Testis (tissue), 2 donors: ENCODE measurements at regions not wholly inside any gene's neighbourhood (a gene's known extent, or its start where the extent isn't known, plus 50 kb on each side); places are given as distances from the start of the nearest gene placed in this dataset.
"Not testable (repeated sequence)": the region's sequence is repeated elsewhere in the genome, so short reads cannot be mapped to it uniquely, and the experiment has no call there.

Experiments
- DNase-seq: peaks from one replicate; pipeline ENCODE4 v3.0.0-alpha.2; 2019
- H3K27ac ChIP-seq, 2 donors: fragments of 200-600 bp; sonication (generic); one replicate each; pipeline ENCODE4 v1.5.1; 2019
- H3K27me3 ChIP-seq: fragments of 200-600 bp; sonication (generic); one replicate; pipeline ENCODE4 v1.5.1; 2019
- H3K36me3 ChIP-seq: fragments of 200-600 bp; sonication (generic); one replicate; pipeline ENCODE4 v1.5.1; 2017; ENCODE audit warnings: low read depth; ENCODE audit errors: missing control alignments
- H3K4me1 ChIP-seq: fragments of 200-600 bp; sonication (generic); one replicate; pipeline ENCODE4 v1.5.1; 2019
- H3K4me3 ChIP-seq, 2 donors: fragments of 200-600 bp; sonication (generic); one replicate each; pipeline ENCODE4 v1.5.1; 2017 to 2019
- H3K9me3 ChIP-seq: fragments of 200-600 bp; sonication (generic); one replicate; pipeline ENCODE4 v1.5.1; 2017
- CTCF ChIP-seq, 3 experiments: fragments of 450-650 bp in 2 of 3; fragments of 200-600 bp in 1 of 3; sonication (generic) in 1 of 3; IDR thresholded peaks; one replicate each; pipeline ENCODE4 v1.5.1; 2016 to 2019; ENCODE audit warnings: antibody characterized with exemption in 3 of 3, mild to moderate bottlenecking in 2 of 3, moderate library complexity in 1 of 3
- POLR2A ChIP-seq: fragments of 450-650 bp; IDR thresholded peaks from one replicate; pipeline ENCODE4 v1.6.1; 2017; ENCODE audit warnings: antibody characterized with exemption, mild to moderate bottlenecking, moderate library complexity
- WGBS, 2 donors: methylation state at CpG; one replicate each; pipeline ENCODE4 v1.1.5; 2018; 5-methylcytosine and 5-hydroxymethylcytosine counted together
- intact Hi-C: fragments of 100-400 bp; cut with DNase I; formaldehyde crosslinking; loops from one replicate; pipeline ENCODE4 v1.15.1; 2023; ENCODE audit warnings: low total_unique reads

- TF ChIP-seq CTCF (IDR thresholded peaks at IDR 0.05) (no peak), POLR2A (no peak)
- H3K9me3 ChIP-seq, result no peaks in the 10 kb centered on the region
- H3K27ac ChIP-seq, result no peak overlapping the region
- H3K4me3 ChIP-seq, result no peak overlapping the region
- H3K36me3 ChIP-seq, result no peaks in the 10 kb centered on the region
- no peaks in the 10 kb centered on the region for H3K4me1 ChIP-seq
- WGBS, 2 donors, result 95 to 98% methylated on average over 1 of the region's 1 CpG
- H3K27me3 ChIP-seq, result no peaks in the 10 kb centered on the region
- intact Hi-C loops, result no loop called here
- DNase-seq, result no peak
Measured at GRCh38 chr1:65640046-65640445, 152.6 kb upstream of the PDE4B start.

DNA sequence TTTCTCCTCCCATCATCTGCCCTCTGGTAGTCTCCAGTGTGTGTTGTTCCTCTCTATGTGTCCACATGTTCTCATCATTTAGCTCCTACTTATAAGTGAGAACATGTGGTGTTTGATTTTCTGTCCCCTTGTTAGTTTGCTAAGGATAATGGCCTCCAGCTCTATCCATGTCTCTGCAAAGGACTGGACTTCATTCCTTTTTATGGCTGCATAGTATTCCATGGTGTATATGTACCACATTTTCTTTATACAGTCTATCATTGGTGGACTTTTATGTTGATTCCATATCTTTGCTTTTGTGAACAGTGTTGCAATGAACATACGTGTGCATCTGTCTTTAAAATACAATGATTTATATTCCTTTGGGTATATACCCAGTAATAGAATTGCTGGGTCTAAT lies 143.5 kb upstream of the PDE4B start:
- intact Hi-C loops, H3K4me3 ChIP-seq, H3K4me1 ChIP-seq, H3K9me3 ChIP-seq, H3K27ac ChIP-seq, DNase-seq, H3K27me3 ChIP-seq, H3K36me3 ChIP-seq: not testable (repeated sequence)
- WGBS, 2 donors, result 77 to 90% methylated on average over 1 of the region's 1 CpG

DNA sequence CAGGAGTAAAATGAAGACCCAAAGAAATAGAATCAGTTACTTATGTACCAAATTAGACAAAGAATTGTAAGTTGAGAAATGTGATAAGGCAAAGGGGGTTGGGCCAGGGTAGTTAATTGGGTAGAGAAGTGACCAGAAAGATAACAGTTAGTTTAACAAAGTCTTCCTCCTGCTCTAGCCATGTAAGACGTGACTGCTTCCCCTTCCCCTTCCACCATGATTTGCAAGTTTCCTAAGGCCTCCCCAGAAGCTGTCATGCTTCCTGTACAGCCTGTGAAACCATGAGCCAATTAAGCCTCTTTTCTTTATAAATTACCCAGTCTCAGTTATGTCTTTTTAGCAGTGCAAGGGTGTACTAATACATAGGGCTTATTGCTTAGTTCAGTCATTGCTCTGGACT lies 142.0 kb upstream of the PDE4B start:
- H3K9me3 ChIP-seq, result no peaks in the 10 kb centered on the region
- DNase-seq, result no peak
- no peaks in the 10 kb centered on the region for H3K27me3 ChIP-seq
- no peak for TF ChIP-seq POLR2A
- no peak for TF ChIP-seq CTCF (IDR thresholded peaks at IDR 0.05)
- intact Hi-C loops, result no loop called here
- no peaks in the 10 kb centered on the region for H3K36me3 ChIP-seq
- H3K4me3 ChIP-seq, result no peak overlapping the region
- H3K4me1 ChIP-seq, result no peaks in the 10 kb centered on the region
- H3K27ac ChIP-seq, result no peak overlapping the region
- 52 to 56% methylated on average over 1 of the region's 1 CpG for WGBS, 2 donors

GRCh38 chr1:65654526-65654925 lies 138.2 kb upstream of the PDE4B start:
- H3K36me3 ChIP-seq, H3K27me3 ChIP-seq, H3K9me3 ChIP-seq, H3K4me3 ChIP-seq, H3K27ac ChIP-seq, intact Hi-C loops, H3K4me1 ChIP-seq, DNase-seq: not testable (repeated sequence)
- WGBS, 2 donors, result 89 to 95% methylated on average over 2 of the region's 2 CpGs

- H3K27me3 ChIP-seq, intact Hi-C loops, H3K4me3 ChIP-seq, H3K4me1 ChIP-seq, H3K9me3 ChIP-seq, DNase-seq, H3K36me3 ChIP-seq, H3K27ac ChIP-seq: not testable (repeated sequence)
- 94 to 97% methylated on average over 2 of the region's 2 CpGs for WGBS, 2 donors
Measured at GRCh38 chr1:65657609-65658008, 135.1 kb upstream of the PDE4B start.

GRCh38 chr1:65658122-65658521 lies 134.6 kb upstream of the PDE4B start:
- H3K36me3 ChIP-seq, result no peaks in the 10 kb centered on the region
- no peak for DNase-seq
- intact Hi-C loops, result no loop called here
- no peak overlapping the region for H3K27ac ChIP-seq
- no peaks in the 10 kb centered on the region for H3K4me1 ChIP-seq
- no peaks in the 10 kb centered on the region for H3K27me3 ChIP-seq
- H3K9me3 ChIP-seq, result no peaks in the 10 kb centered on the region
- no peak overlapping the region for H3K4me3 ChIP-seq
- TF ChIP-seq POLR2A (no peak), CTCF (IDR thresholded peaks at IDR 0.05) (no peak)
- WGBS, 2 donors, result 52 to 59% methylated on average over 4 of the region's 4 CpGs
